ENCODE measurements at regions not wholly inside any gene's neighbourhood (a gene's known extent, or its start where the extent isn't known, plus 50 kb on each side); places are given as distances from the start of the nearest gene placed in this dataset.

GRCh38 chr21:25506261-25506660 is 101.0 kb downstream of the MRPL39 start:
- no peak for ATAC-seq (ENCODE audit: insufficient number of reproducible peaks, low FRiP score, low read depth)
- no peak overlapping the region for H3K27ac ChIP-seq
- no peak for TF ChIP-seq CTCF (IDR thresholded peaks at IDR 0.05)

GRCh38 chr21:25503981-25504380 is 103.3 kb downstream of the MRPL39 start:
- no peaks in the 10 kb centered on the region for H3K36me3 ChIP-seq
- ATAC-seq (ENCODE audit: insufficient number of reproducible peaks, low FRiP score, low read depth) (no peak), DNase-seq (ENCODE audit: low spot score) (no peak)
- no peaks in the 10 kb centered on the region for H3K4me1 ChIP-seq (ENCODE audit: control insufficient read depth in 1 of 2, low read depth in 2 of 2)
- no peak overlapping the region for H3K27ac ChIP-seq
- no peaks in the 10 kb centered on the region for H3K9me3 ChIP-seq
- TF ChIP-seq CTCF (IDR thresholded peaks at IDR 0.05), result no peak
- no peak overlapping the region for H3K4me3 ChIP-seq
- H3K27me3 ChIP-seq (replicated peaks; ENCODE audit: insufficient read depth), result no peaks in the 10 kb centered on the region

More at GRCh38 chr21:25506261-25506660, 101.0 kb downstream of the MRPL39 start:
- H3K4me3 ChIP-seq, result no peak overlapping the region
- H3K9me3 ChIP-seq, result no peaks in the 10 kb centered on the region
- H3K36me3 ChIP-seq, result no peaks in the 10 kb centered on the region
- H3K27me3 ChIP-seq (replicated peaks; ENCODE audit: insufficient read depth), result no peaks in the 10 kb centered on the region
- no peaks in the 10 kb centered on the region for H3K4me1 ChIP-seq (ENCODE audit: control insufficient read depth in 1 of 2, low read depth in 2 of 2)
- no peak for DNase-seq (ENCODE audit: low spot score)

GRCh38 chr21:25501996-25502665 is 105.2 kb downstream of the MRPL39 start:
- no peaks in the 10 kb centered on the region for H3K36me3 ChIP-seq
- H3K27me3 ChIP-seq (replicated peaks; ENCODE audit: insufficient read depth), result no peaks in the 10 kb centered on the region
- no peaks in the 10 kb centered on the region for H3K4me1 ChIP-seq (ENCODE audit: control insufficient read depth in 1 of 2, low read depth in 2 of 2)
- H3K9me3 ChIP-seq, result no peaks in the 10 kb centered on the region
- no peak overlapping the region for H3K27ac ChIP-seq
- no peak for TF ChIP-seq CTCF (IDR thresholded peaks at IDR 0.05)
- ATAC-seq (ENCODE audit: insufficient number of reproducible peaks, low FRiP score, low read depth) (no peak), DNase-seq (ENCODE audit: low spot score) (no peak)
- no peak overlapping the region for H3K4me3 ChIP-seq

- TF ChIP-seq CTCF (IDR thresholded peaks at IDR 0.05), result no peak
- ATAC-seq (ENCODE audit: insufficient number of reproducible peaks, low FRiP score, low read depth), result no peak
- Histone ChIP-seq H3K4me3 (no peak overlapping the region), H3K9me3 (no peaks in the 10 kb centered on the region), H3K27ac (no peak overlapping the region), H3K27me3 (replicated peaks; ENCODE audit: insufficient read depth) (no peaks in the 10 kb centered on the region), H3K4me1 (ENCODE audit: control insufficient read depth in 1 of 2, low read depth in 2 of 2) (no peaks in the 10 kb centered on the region), H3K36me3 (no peaks in the 10 kb centered on the region)
- DNase-seq (ENCODE audit: low spot score), result no peak
These were observed 105.8 kb downstream of the MRPL39 start for GRCh38 chr21:25501462-25501861.

GRCh38 chr21:25500598-25500997 is 106.7 kb downstream of the MRPL39 start:
- Histone ChIP-seq H3K9me3 (no peaks in the 10 kb centered on the region), H3K4me1 (ENCODE audit: control insufficient read depth in 1 of 2, low read depth in 2 of 2) (no peaks in the 10 kb centered on the region), H3K36me3 (no peaks in the 10 kb centered on the region), H3K27ac (no peak overlapping the region), H3K27me3 (replicated peaks; ENCODE audit: insufficient read depth) (no peaks in the 10 kb centered on the region), H3K4me3 (no peak overlapping the region)
- ATAC-seq (ENCODE audit: insufficient number of reproducible peaks, low FRiP score, low read depth), result no peak
- TF ChIP-seq CTCF (IDR thresholded peaks at IDR 0.05), result no peak
- DNase-seq (ENCODE audit: low spot score), result no peak
